GM18519 (cell line): ENCODE measurements at regions not wholly inside any gene's neighbourhood (a gene's known extent, or its start where the extent isn't known, plus 50 kb on each side); places are given as distances from the start of the nearest gene placed in this dataset.
A peak's percentile ranks its signal among the peaks of the same experiment; 100 is the strongest.
"Not testable (repeated sequence)": the region's sequence is repeated elsewhere in the genome, so short reads cannot be mapped to it uniquely, and the experiment has no call there.

ENCODE experiments used
- ATAC-seq: cut with Tn5 transposase; IDR thresholded peaks from one replicate; pipeline ENCODE4 v1.9.1; 2021; ENCODE audit warnings: mild to moderate bottlenecking, moderate library complexity; ENCODE audit not compliant: unreplicated experiment, low FRiP score

GRCh38 chr18:11512096-11513025 lies 97.0 kb upstream of the SLC35G4 start:
- no peak for ATAC-seq

- ATAC-seq: peak; percentile 55
These were observed 97.8 kb upstream of the SLC35G4 start for GRCh38 chr18:11511434-11512095.

GRCh38 chr18:11506856-11507255 lies 102.5 kb upstream of the SLC35G4 start:
- no peak for ATAC-seq

GRCh38 chr18:11505993-11506392 lies 103.4 kb upstream of the SLC35G4 start:
- ATAC-seq: no peak

GRCh38 chr18:11504962-11505361 lies 104.4 kb upstream of the SLC35G4 start:
- ATAC-seq: no peak

GRCh38 chr18:11502368-11502767 lies 107.0 kb upstream of the SLC35G4 start:
- ATAC-seq: no peak

- ATAC-seq: no peak
These were observed 108.0 kb upstream of the SLC35G4 start for GRCh38 chr18:11501352-11501751.

- peak; percentile 86 for ATAC-seq
These were observed 109.0 kb upstream of the SLC35G4 start for GRCh38 chr18:11500153-11501122.

- ATAC-seq: no peak
These were observed 110.6 kb upstream of the SLC35G4 start for GRCh38 chr18:11498821-11499220.

- no peak for ATAC-seq
These were observed 111.8 kb upstream of the SLC35G4 start for GRCh38 chr18:11497585-11497984.

- no peak for ATAC-seq
These were observed 112.7 kb upstream of the SLC35G4 start for GRCh38 chr18:11496526-11497172.

- ATAC-seq: no peak
These were observed 114.0 kb upstream of the SLC35G4 start for GRCh38 chr18:11495441-11495840.

- no peak for ATAC-seq
These were observed 115.3 kb upstream of the SLC35G4 start for GRCh38 chr18:11494107-11494506.

- no peak for ATAC-seq
These were observed 120.0 kb upstream of the SLC35G4 start for GRCh38 chr18:11489266-11489899.

GRCh38 chr18:11488175-11488574 lies 121.2 kb upstream of the SLC35G4 start:
- no peak for ATAC-seq

GRCh38 chr18:11487390-11487789 lies 122.0 kb upstream of the SLC35G4 start:
- ATAC-seq: no peak

- no peak for ATAC-seq
These were observed 127.1 kb upstream of the SLC35G4 start for GRCh38 chr18:11482271-11482670.

GRCh38 chr18:11480692-11481091 lies 128.7 kb upstream of the SLC35G4 start:
- no peak for ATAC-seq

- not testable (repeated sequence) for ATAC-seq
These were observed 130.4 kb upstream of the SLC35G4 start for GRCh38 chr18:11479031-11479430.

GRCh38 chr18:11470941-11471340 lies 138.5 kb upstream of the SLC35G4 start:
- ATAC-seq: no peak
